Gastroesophageal sphincter (tissue), 4 donors: ENCODE measurements at regions not wholly inside any gene's neighbourhood (a gene's known extent, or its start where the extent isn't known, plus 50 kb on each side); places are given as distances from the start of the nearest gene placed in this dataset.

Experiments
- ATAC-seq: fragments of 150-250 bp; one replicate; pipeline ENCODE4 v1.9.1; 2016; ENCODE audit warnings: mild to moderate bottlenecking, moderate library complexity
- H3K27ac ChIP-seq, 4 donors: fragments of 200-600 bp; sonication (generic) in 3 of 4; 1 replicate in 3 of 4; 2 replicates in 1 of 4; pipeline ENCODE4 v1.5.1; 2016 to 2019
- H3K27me3 ChIP-seq: fragments of 200-600 bp; sonication (generic); one replicate; pipeline ENCODE4 v1.5.1; 2019
- H3K36me3 ChIP-seq, 2 donors: fragments of 200-600 bp; sonication (generic); one replicate each; pipeline ENCODE4 v1.5.1; 2019; ENCODE audit warnings: control low read depth in 1 of 2
- H3K4me1 ChIP-seq, 3 donors: fragments of 200-600 bp; sonication (generic); 1 replicate in 2 of 3; 2 replicates in 1 of 3; pipeline ENCODE4 v1.5.1; 2016 to 2019; ENCODE audit warnings: control low read depth in 2 of 3
- H3K4me3 ChIP-seq, 2 donors: fragments of 200-600 bp; sonication (generic); one replicate each; pipeline ENCODE4 v1.5.1; 2019; ENCODE audit warnings: mild to moderate bottlenecking in 1 of 2, moderate library complexity in 1 of 2
- H3K9me3 ChIP-seq, 3 donors: fragments of 200-600 bp; sonication (generic); one replicate each; pipeline ENCODE4 v1.5.1; 2017 to 2019; ENCODE audit warnings: control low read depth in 2 of 3
- EP300 ChIP-seq: sonication (generic); formaldehyde crosslinking; IDR thresholded peaks from one replicate; pipeline ENCODE4 v1.6.1; 2017; ENCODE audit warnings: antibody characterized with exemption, mild to moderate bottlenecking
- POLR2A ChIP-seq, 2 donors: fragments of 450-650 bp; IDR thresholded peaks; one replicate each; pipeline ENCODE4 v1.6.1; 2017; ENCODE audit warnings: antibody characterized with exemption in 2 of 2, mild to moderate bottlenecking in 2 of 2, moderate library complexity in 1 of 2
- POLR2AphosphoS5 ChIP-seq: sonication (generic); formaldehyde crosslinking; IDR thresholded peaks from one replicate; pipeline ENCODE4 v1.6.1; 2017; ENCODE audit warnings: antibody characterized with exemption
- WGBS, 2 donors: methylation state at CpG; one replicate each; pipeline ENCODE4 v1.1.5; 2018; ENCODE audit warnings: low coverage in 1 of 2; 5-methylcytosine and 5-hydroxymethylcytosine counted together
- TF ChIP-seq, protein P1 (sequence below), 4 experiments: fragments of 200-600 bp in 2 of 4; fragments of 450-650 bp in 2 of 4; sonication (generic) in 1 of 4; IDR thresholded peaks; one replicate each; pipeline ENCODE4 v1.5.1; 2017 to 2019; ENCODE audit warnings: antibody characterized with exemption in 4 of 4, mild to moderate bottlenecking in 2 of 4, moderate library complexity in 2 of 4

- H3K27ac ChIP-seq: no peak overlapping the region
- no peak for ATAC-seq
- WGBS, 2 donors: 70 to 75% methylated on average over 2 to 4 of the region's 12 CpGs
Observed at GRCh38 chr11:45043755-45044475, 93.2 kb upstream of the TP53I11 start.

DNA sequence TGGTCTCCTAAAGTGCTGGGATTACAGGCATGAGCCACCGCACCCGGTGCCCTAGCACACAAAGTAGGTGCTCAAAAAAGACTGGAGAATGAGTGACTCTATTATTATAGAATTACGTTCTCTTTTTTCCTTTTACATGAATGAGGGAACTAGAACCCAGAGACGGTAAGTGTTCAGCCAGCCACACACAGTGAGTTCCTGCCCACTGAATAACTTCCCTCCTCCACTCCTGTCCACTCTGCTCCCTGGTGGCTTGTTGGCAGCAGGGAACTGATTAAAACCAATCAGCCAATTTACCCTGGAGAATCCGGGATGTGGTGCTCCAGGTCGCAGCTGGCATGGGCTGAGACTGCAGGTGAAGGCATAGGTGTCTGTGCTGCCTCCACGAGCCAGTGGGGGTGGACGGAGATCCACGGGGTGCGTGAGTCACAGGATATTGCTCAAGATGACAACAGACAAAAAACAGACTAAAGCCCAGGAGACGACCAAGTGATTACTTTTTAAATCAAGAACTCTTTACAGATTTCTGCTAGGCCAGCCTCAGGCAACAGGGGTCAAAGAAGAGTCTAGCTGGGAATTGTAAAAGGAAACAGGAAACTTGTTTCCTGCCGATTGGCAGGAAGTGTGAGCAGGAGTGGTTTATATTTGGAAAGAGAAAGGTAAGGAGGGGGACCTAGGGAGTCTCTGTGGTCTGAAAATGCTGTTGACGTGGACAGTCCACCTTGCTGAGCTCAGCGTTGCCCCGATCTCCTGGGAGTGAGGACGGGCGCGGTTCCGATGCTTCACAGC lies 95.2 kb upstream of the TP53I11 start:
- peaks cover 0 to 48% (median 19%) of the 10 kb centered on the region in 3 donors for H3K4me1 ChIP-seq
- H3K4me3 ChIP-seq: no peak overlapping the region
- H3K27me3 ChIP-seq: no peaks in the 10 kb centered on the region
- TF ChIP-seq, protein P1, sequence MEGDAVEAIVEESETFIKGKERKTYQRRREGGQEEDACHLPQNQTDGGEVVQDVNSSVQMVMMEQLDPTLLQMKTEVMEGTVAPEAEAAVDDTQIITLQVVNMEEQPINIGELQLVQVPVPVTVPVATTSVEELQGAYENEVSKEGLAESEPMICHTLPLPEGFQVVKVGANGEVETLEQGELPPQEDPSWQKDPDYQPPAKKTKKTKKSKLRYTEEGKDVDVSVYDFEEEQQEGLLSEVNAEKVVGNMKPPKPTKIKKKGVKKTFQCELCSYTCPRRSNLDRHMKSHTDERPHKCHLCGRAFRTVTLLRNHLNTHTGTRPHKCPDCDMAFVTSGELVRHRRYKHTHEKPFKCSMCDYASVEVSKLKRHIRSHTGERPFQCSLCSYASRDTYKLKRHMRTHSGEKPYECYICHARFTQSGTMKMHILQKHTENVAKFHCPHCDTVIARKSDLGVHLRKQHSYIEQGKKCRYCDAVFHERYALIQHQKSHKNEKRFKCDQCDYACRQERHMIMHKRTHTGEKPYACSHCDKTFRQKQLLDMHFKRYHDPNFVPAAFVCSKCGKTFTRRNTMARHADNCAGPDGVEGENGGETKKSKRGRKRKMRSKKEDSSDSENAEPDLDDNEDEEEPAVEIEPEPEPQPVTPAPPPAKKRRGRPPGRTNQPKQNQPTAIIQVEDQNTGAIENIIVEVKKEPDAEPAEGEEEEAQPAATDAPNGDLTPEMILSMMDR (IDR thresholded peaks at IDR 0.05): no peak
- peak; percentile 16 for TF ChIP-seq POLR2AphosphoS5
- H3K36me3 ChIP-seq: no peaks in the 10 kb centered on the region
- peak; percentile 70 for ATAC-seq
- peak overlapping the region in 3 of 4 donors; percentile 24 to 62 (median 60) for H3K27ac ChIP-seq
- H3K9me3 ChIP-seq: no peaks in the 10 kb centered on the region
- WGBS, 2 donors: 52 to 56% methylated on average over 8 to 17 of the region's 19 CpGs

More at GRCh38 chr11:45043755-45044475, 93.2 kb upstream of the TP53I11 start:
- no peak for TF ChIP-seq POLR2AphosphoS5
- TF ChIP-seq POLR2A (IDR thresholded peaks at IDR 0.05): no peak
- TF ChIP-seq, protein P1 (IDR thresholded peaks at IDR 0.05): no peak
- no peak for TF ChIP-seq EP300
- Histone ChIP-seq H3K36me3 (no peaks in the 10 kb centered on the region), H3K9me3 (peaks cover 0 to 5% (median 0%) of the 10 kb centered on the region in 3 donors), H3K27me3 (no peaks in the 10 kb centered on the region), H3K4me1 (peaks cover 0 to 40% (median 19%) of the 10 kb centered on the region in 3 donors), H3K4me3 (no peak overlapping the region)

- ATAC-seq: no peak
- TF ChIP-seq POLR2AphosphoS5 (no peak), POLR2A (IDR thresholded peaks at IDR 0.05) (no peak), EP300 (no peak)
- TF ChIP-seq, protein P1 (IDR thresholded peaks at IDR 0.05): no peak
- no CpG with 5 or more reads among the region's 7 CpGs for WGBS, 2 donors
- Histone ChIP-seq H3K36me3 (no peaks in the 10 kb centered on the region), H3K4me1 (peaks cover 0 to 40% (median 19%) of the 10 kb centered on the region in 3 donors), H3K9me3 (no peaks in the 10 kb centered on the region), H3K27me3 (no peaks in the 10 kb centered on the region), H3K4me3 (no peak overlapping the region), H3K27ac (no peak overlapping the region)
Observed at GRCh38 chr11:45048313-45048841, 97.7 kb upstream of the TP53I11 start.

DNA sequence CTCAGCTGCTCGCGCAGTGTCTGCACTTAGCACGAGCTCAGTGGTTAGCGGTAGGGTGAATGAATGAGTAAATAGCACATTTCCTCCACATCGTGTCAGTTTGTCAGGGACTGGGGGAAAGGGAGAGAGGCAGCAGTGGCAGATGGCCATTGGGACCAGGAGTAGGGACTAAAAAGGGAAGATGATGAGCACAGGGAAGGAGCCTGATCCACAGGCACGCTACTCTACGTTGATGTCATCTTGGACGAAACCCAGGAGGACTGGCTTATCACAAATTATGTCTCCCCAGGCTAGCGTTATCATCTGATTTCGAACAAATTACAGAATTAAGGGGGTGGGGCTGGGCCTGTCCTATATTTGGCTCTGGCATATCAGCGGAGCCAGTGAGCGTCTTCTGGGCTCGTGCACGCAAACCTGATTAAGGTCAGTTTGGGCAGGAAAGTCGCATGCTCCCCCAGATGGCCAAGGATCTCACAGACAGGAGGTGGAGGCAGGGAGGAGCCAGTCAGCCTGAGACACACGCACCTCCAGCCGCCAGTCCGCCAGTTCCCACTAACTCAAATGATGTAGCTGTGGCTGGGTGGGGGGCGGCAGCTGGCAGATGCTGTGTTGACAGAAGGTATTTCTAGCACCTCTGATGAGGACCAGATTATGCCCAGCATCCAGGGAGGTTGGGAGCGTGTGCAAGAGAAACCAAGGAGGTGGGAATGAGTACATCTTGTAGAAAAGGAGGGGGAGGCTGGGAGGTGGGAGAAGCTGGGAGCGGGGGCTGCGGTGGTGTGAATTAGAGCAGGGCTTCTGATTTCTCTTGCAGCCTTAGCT lies 97.4 kb upstream of the PRDM11 start:
- no peaks in the 10 kb centered on the region for H3K36me3 ChIP-seq
- H3K27ac ChIP-seq: no peak overlapping the region
- 35 to 54% methylated on average over 5 to 8 of the region's 22 CpGs for WGBS, 2 donors
- TF ChIP-seq EP300 (no peak), POLR2AphosphoS5 (no peak)
- no peaks in the 10 kb centered on the region for H3K9me3 ChIP-seq
- peaks cover 0 to 40% (median 19%) of the 10 kb centered on the region in 3 donors for H3K4me1 ChIP-seq
- H3K4me3 ChIP-seq: no peak overlapping the region
- no peaks in the 10 kb centered on the region for H3K27me3 ChIP-seq
- ATAC-seq: no peak

- Histone ChIP-seq H3K4me3 (no peak overlapping the region), H3K36me3 (no peaks in the 10 kb centered on the region), H3K27ac (no peak overlapping the region), H3K9me3 (no peaks in the 10 kb centered on the region), H3K4me1 (peaks cover 0 to 40% (median 19%) of the 10 kb centered on the region in 3 donors), H3K27me3 (no peaks in the 10 kb centered on the region)
- WGBS, 2 donors: 93 to 95% methylated on average over 5 to 7 of the region's 7 CpGs
- no peak for TF ChIP-seq POLR2AphosphoS5
- TF ChIP-seq, protein P1 (IDR thresholded peaks at IDR 0.05): no peak
- no peak for TF ChIP-seq POLR2A (IDR thresholded peaks at IDR 0.05)
- no peak for TF ChIP-seq EP300
- no peak for ATAC-seq
Observed at GRCh38 chr11:45050111-45050510, 96.3 kb upstream of the PRDM11 start.
